PC-9 (cell line): ENCODE measurements at regions not wholly inside any gene's neighbourhood (a gene's known extent, or its start where the extent isn't known, plus 50 kb on each side); places are given as distances from the start of the nearest gene placed in this dataset.

Experiments used
- CTCF ChIP-seq: fragments of 200-600 bp; sonication (generic); conservative IDR thresholded peaks from 2 replicates; pipeline ENCODE4 v1.6.1; 2017; ENCODE audit warnings: mixed run types, antibody characterized with exemption, mild to moderate bottlenecking, moderate library complexity
- EZH2 ChIP-seq: fragments of 200-600 bp; sonication (generic); IDR thresholded peaks from 2 replicates; pipeline ENCODE4 v1.8.0; 2017; ENCODE audit warnings: antibody characterized with exemption, low read depth

- TF ChIP-seq CTCF: no peak
- no peak for TF ChIP-seq EZH2
These were observed 596.9 kb upstream of the CDH6 start for GRCh38 chr5:30596495-30597064.
